CD8-positive, alpha-beta memory T cell (primary cell): ENCODE measurements at regions not wholly inside any gene's neighbourhood (a gene's known extent, or its start where the extent isn't known, plus 50 kb on each side); places are given as distances from the start of the nearest gene placed in this dataset.
"Not testable (repeated sequence)": the region's sequence is repeated elsewhere in the genome, so short reads cannot be mapped to it uniquely, and the experiment has no call there.

Source experiments
- CTCF ChIA-PET: fragments of 350-600 bp; sonication (Branson Sonifier 250); formaldehyde crosslinking; loops from one replicate; lab custom pipeline; 2021; ENCODE audit warnings: antibody characterized with exemption; lab: Charles Lee
- POLR2A ChIA-PET: fragments of 350-600 bp; sonication (Branson Sonifier 250); formaldehyde crosslinking; loops from one replicate; lab custom pipeline; 2021; ENCODE audit warnings: antibody characterized with exemption; lab: Charles Lee
- DNase-seq, 5 donors: peaks; one replicate each; pipeline versions ENCODE4 v3.0.0 to v3.0.0-alpha.2; 2020 to 2022; ENCODE audit warnings: mixed read lengths in 1 of 5
- H3K27ac ChIP-seq: one replicate; pipeline ENCODE4 v1.7.0; 2013; ENCODE audit warnings: low read depth, mild to moderate bottlenecking, low read length, moderate library complexity
- H3K27me3 ChIP-seq: 2 replicates; pipeline ENCODE4 v1.7.0; 2013; ENCODE audit warnings: low read length, mild to moderate bottlenecking; ENCODE audit not compliant: insufficient read depth, poor library complexity, severe bottlenecking
- H3K36me3 ChIP-seq: 2 replicates; pipeline ENCODE4 v1.7.0; 2013; ENCODE audit warnings: mild to moderate bottlenecking, low read length, moderate library complexity; ENCODE audit not compliant: insufficient read depth
- H3K4me1 ChIP-seq: 2 replicates; pipeline ENCODE4 v1.7.0; 2013; ENCODE audit warnings: mild to moderate bottlenecking, low read length, moderate library complexity; ENCODE audit not compliant: insufficient read depth
- H3K4me3 ChIP-seq: 2 replicates; pipeline ENCODE4 v1.7.0; 2013; ENCODE audit warnings: mild to moderate bottlenecking, low read length
- H3K9me3 ChIP-seq: 2 replicates; pipeline ENCODE4 v1.7.0; 2013; ENCODE audit warnings: mild to moderate bottlenecking, low read length
- H3K27ac Mint-ChIP-seq, 8 donors: one replicate each; pipeline ENCODE4 v1.8.0; 2020 to 2021; ENCODE audit warnings: mixed read lengths in 8 of 8, mild to moderate bottlenecking in 6 of 8, inconsistent platforms in 3 of 8, moderate library complexity in 3 of 8
- H3K27me3 Mint-ChIP-seq, 2 donors: one replicate each; pipeline ENCODE4 v1.8.0; 2020 to 2021; ENCODE audit warnings: mixed read lengths in 2 of 2, mild to moderate bottlenecking in 1 of 2, moderate library complexity in 1 of 2
- H3K36me3 Mint-ChIP-seq, 3 donors: one replicate each; pipeline ENCODE4 v1.8.0; 2020 to 2021; ENCODE audit warnings: mixed read lengths in 3 of 3, inconsistent platforms in 1 of 3, mild to moderate bottlenecking in 1 of 3
- H3K4me1 Mint-ChIP-seq, 3 donors: one replicate each; pipeline ENCODE4 v1.8.0; 2020 to 2021; ENCODE audit warnings: mixed read lengths in 3 of 3, inconsistent platforms in 1 of 3, mild to moderate bottlenecking in 1 of 3
- H3K4me3 Mint-ChIP-seq, 7 donors: one replicate each; pipeline ENCODE4 v1.8.0; 2020 to 2021; ENCODE audit warnings: mixed read lengths in 7 of 7, mild to moderate bottlenecking in 6 of 7, moderate library complexity in 4 of 7, inconsistent platforms in 2 of 7
- H3K9me3 Mint-ChIP-seq, 5 donors: one replicate each; pipeline ENCODE4 v1.8.0; 2020 to 2022; ENCODE audit warnings: mixed read lengths in 5 of 5, mild to moderate bottlenecking in 3 of 5, moderate library complexity in 2 of 5, inconsistent platforms in 1 of 5

GRCh38 chr12:131422744-131423143 is 288.1 kb upstream of the SFSWAP start:
- no peaks in the 10 kb centered on the region for H3K36me3 ChIP-seq
- H3K9me3 ChIP-seq: no peaks in the 10 kb centered on the region
- Mint-ChIP-seq H3K4me3 (no peak overlapping the region), H3K27ac (no peak overlapping the region), H3K36me3 (peaks cover 0 to 4% (median 0%) of the 10 kb centered on the region in 3 donors), H3K27me3 (peaks cover 8 to 12% of the 10 kb centered on the region in 2 donors), H3K4me1 (no peaks in the 10 kb centered on the region), H3K9me3 (peaks cover 0 to 24% (median 20%) of the 10 kb centered on the region in 5 donors)
- no peaks in the 10 kb centered on the region for H3K27me3 ChIP-seq
- H3K4me3 ChIP-seq: no peak overlapping the region
- DNase-seq: no peak
- no peak overlapping the region for H3K27ac ChIP-seq
- H3K4me1 ChIP-seq: no peaks in the 10 kb centered on the region
- ChIA-PET CTCF (no interaction called here), POLR2A (no interaction called here)

DNA sequence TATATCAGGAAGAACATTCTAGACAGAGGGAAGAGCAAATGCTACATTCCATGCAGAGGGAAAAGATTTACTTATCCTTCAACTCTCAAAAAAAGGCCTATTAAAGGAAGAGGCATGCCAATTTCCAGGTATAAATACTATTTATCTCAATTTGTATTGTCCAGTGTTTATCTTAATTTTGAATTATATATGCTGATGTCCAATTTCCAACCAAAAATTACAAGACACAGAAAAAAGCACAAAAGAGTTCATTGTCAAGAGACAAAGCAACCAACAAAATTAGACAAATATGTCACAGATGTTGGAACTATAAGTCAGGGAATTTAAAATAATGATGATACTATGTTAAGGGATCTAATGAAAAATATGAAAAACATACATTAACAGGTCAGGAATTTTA is 286.6 kb upstream of the SFSWAP start:
- H3K4me1 ChIP-seq: no peaks in the 10 kb centered on the region
- ChIA-PET CTCF (no interaction called here), POLR2A (no interaction called here)
- H3K9me3 ChIP-seq: no peaks in the 10 kb centered on the region
- H3K9me3 Mint-ChIP-seq: peaks cover 0 to 24% (median 20%) of the 10 kb centered on the region in 5 donors
- H3K4me3 ChIP-seq: no peak overlapping the region
- H3K27me3 Mint-ChIP-seq: peaks cover 8 to 16% of the 10 kb centered on the region in 2 donors
- no peaks in the 10 kb centered on the region for H3K27me3 ChIP-seq
- DNase-seq: no peak
- peaks cover 0 to 4% (median 0%) of the 10 kb centered on the region in 3 donors for H3K36me3 Mint-ChIP-seq
- no peak overlapping the region for H3K4me3 Mint-ChIP-seq
- H3K4me1 Mint-ChIP-seq: no peaks in the 10 kb centered on the region
- no peak overlapping the region for H3K27ac ChIP-seq
- H3K27ac Mint-ChIP-seq: no peak overlapping the region
- no peaks in the 10 kb centered on the region for H3K36me3 ChIP-seq

DNA sequence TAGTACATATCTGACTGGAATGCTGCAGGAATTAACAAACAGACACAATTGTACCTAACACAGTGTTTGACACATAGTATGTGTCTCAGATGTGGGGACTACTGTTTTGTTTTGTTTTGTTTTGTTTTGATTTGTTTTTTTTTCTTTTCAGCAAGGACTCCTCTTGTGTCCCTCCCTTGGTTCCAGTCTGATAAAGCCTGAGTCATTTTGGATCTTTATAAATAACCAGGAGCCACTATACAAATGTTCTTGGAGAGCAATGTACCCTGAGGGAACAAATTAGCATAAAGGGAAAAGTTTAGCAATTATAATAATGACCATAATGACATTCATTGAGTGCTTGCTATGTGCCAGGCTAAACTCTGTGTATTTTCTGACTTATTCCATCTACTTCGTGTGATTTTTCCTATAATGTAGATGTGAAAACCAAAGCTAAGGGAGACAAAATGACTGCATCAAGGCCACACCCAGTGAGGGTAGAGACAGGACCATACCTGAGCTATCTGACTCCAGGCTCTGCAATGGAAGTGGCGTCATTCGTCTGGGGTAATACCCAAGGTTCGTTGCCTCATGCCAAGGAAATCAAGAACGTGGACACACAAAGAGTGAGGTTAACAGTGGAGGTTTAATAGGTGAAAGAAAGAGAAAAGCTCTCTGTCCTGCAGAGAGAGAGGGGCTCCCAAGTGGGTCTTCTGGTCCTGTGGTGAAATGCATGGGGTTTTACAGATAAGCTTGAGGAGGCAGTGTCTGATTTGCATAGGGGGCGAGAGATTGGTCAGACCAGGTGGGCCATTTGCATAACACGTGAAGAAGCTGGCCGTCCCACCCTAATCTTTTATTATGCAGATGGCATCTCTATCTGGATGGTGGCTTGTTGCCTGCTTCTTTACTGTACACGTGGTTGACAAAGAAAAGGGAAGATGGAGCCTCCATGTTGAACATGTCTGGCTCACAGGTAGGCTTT is 285.5 kb upstream of the SFSWAP start:
- peaks cover 0 to 4% (median 0%) of the 10 kb centered on the region in 3 donors for H3K36me3 Mint-ChIP-seq
- peaks cover 12 to 20% of the 10 kb centered on the region in 2 donors for H3K27me3 Mint-ChIP-seq
- CTCF ChIA-PET: no interaction called here
- H3K27me3 ChIP-seq: no peaks in the 10 kb centered on the region
- H3K9me3 ChIP-seq: no peaks in the 10 kb centered on the region
- H3K9me3 Mint-ChIP-seq: peaks cover 0 to 24% (median 20%) of the 10 kb centered on the region in 5 donors
- no peak for DNase-seq
- no peaks in the 10 kb centered on the region for H3K4me1 ChIP-seq
- no peak overlapping the region for H3K4me3 Mint-ChIP-seq
- no peak overlapping the region for H3K27ac Mint-ChIP-seq
- no peak overlapping the region for H3K4me3 ChIP-seq
- no peaks in the 10 kb centered on the region for H3K36me3 ChIP-seq
- H3K4me1 Mint-ChIP-seq: no peaks in the 10 kb centered on the region
- POLR2A ChIA-PET: no interaction called here
- H3K27ac ChIP-seq: no peak overlapping the region

DNA sequence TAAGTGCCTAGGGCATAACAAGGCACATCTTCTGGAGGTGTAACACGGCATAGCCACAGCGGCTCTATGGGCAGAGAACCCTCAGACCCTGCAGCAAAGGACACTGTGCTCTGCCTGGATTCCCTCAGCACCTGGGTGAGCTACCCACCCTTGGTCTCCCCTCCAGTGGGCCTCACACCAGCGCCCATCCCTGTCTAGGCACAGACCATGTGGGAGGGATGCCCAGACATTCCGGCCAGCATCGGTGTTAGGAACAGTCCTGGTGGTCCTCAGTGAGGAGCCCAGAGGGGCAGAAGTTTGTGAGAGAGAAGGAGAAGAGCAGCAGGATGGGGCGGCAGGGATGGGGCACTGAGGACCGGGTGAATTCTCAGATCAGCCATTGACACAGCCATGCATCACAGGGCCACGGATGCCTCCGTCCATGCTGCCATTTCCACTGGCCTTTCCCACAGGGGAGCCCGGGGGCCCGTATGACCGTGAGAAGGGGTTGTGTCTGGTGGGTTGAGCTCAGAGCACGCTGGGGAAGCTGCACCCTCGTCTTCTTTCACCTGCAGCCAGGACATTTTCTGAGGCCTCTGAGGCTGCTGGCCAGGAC is 282.7 kb upstream of the SFSWAP start:
- no peak overlapping the region for H3K27ac Mint-ChIP-seq

DNA sequence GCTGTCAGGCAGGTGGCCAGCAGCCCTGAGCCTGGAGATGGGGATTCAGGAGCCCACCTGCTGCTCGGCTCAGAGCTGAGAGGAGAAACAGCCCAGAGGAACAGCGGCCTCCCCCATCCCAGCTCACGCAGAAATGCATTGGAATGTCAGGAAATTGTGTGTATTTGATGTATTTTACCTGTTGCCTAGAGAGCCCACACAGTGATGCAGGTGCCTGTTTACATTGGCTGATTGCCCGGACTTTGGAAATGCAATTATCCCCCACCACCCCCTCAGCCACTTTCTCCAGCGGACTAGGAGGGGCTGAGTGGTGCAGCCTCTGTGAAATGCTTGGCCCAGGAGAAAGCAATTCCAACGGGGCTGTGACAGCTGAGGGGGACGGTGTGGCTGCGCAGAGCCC is 281.7 kb upstream of the SFSWAP start:
- H3K4me1 Mint-ChIP-seq, H3K9me3 ChIP-seq, H3K36me3 ChIP-seq, H3K4me3 Mint-ChIP-seq, H3K27ac ChIP-seq, H3K4me3 ChIP-seq, CTCF ChIA-PET, POLR2A ChIA-PET, H3K4me1 ChIP-seq, H3K36me3 Mint-ChIP-seq, H3K27ac Mint-ChIP-seq, DNase-seq, H3K27me3 ChIP-seq: not testable (repeated sequence)
- Mint-ChIP-seq H3K27me3 (peaks cover 4 to 15% of the 10 kb centered on the region in 2 donors), H3K9me3 (peaks cover 0 to 15% (median 11%) of the 10 kb centered on the region in 5 donors)

More for the DNA sequence above, 282.7 kb upstream of the SFSWAP start:
- Histone ChIP-seq H3K9me3 (no peaks in the 10 kb centered on the region), H3K4me1 (no peaks in the 10 kb centered on the region), H3K27me3 (no peaks in the 10 kb centered on the region), H3K27ac (no peak overlapping the region), H3K4me3 (no peak overlapping the region), H3K36me3 (no peaks in the 10 kb centered on the region)
- Mint-ChIP-seq H3K9me3 (peaks cover 0 to 22% (median 15%) of the 10 kb centered on the region in 5 donors), H3K4me1 (no peaks in the 10 kb centered on the region), H3K36me3 (peaks cover 0 to 4% (median 0%) of the 10 kb centered on the region in 3 donors), H3K27me3 (peaks cover 4 to 15% of the 10 kb centered on the region in 2 donors), H3K4me3 (no peak overlapping the region)
- CTCF ChIA-PET: no interaction called here
- DNase-seq: no peak
- POLR2A ChIA-PET: no interaction called here

DNA sequence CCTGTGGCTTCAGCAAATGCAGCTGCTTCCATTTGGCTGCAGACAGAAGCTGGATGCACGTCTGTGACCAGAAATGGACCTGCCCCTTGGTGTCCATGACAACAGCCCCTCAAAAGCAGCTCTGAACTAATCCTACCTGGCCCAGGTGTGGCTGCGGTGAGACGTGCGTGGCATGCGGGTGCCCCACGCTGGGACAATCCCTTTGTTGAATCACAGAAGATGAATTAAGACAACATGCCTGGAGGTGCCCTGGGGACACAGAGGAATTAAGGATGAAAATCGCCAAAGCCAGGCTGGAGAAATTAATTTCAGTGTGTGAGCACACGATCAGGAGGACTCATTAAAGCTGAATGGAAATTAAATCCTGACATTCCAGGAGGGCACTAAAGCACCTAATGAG is 281.2 kb upstream of the SFSWAP start:
- H3K4me1 Mint-ChIP-seq, H3K36me3 Mint-ChIP-seq, H3K9me3 ChIP-seq, DNase-seq, H3K27me3 ChIP-seq, H3K27ac Mint-ChIP-seq, CTCF ChIA-PET, H3K4me3 Mint-ChIP-seq, H3K9me3 Mint-ChIP-seq, H3K4me3 ChIP-seq, H3K4me1 ChIP-seq, POLR2A ChIA-PET, H3K36me3 ChIP-seq, H3K27ac ChIP-seq: not testable (repeated sequence)
- H3K27me3 Mint-ChIP-seq: peaks cover 5 to 19% of the 10 kb centered on the region in 2 donors

DNA sequence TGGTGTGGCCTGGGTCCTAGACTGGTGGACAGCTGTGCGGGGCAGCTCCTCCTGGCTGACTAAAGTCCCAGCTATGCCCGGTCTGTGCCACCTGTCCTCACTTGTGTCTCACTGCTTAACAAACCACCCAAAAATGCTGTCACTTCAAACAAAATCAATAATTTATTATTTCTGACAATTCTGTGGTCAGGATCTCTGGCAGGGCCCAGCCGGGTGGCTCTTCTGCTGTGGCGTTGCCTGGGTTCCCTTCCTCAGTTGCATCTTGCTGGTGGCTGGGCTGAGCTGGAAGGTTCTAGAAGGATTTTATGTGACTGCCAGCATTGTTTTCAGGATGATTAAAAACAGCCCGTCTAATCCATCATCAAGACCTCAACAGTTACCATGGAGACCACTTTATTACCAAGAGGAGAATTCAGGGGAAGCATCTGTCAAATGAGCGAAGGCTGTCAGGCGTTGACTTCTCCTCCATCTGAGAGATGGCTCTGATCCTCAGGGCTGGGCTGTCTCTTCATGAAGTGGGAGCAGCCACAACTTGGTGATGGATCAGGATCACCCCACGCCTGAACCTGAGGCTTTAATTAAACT is 280.6 kb upstream of the SFSWAP start:
- Histone ChIP-seq H3K36me3 (no peaks in the 10 kb centered on the region), H3K27ac (no peak overlapping the region), H3K4me3 (no peak overlapping the region), H3K4me1 (no peaks in the 10 kb centered on the region), H3K9me3 (no peaks in the 10 kb centered on the region), H3K27me3 (no peaks in the 10 kb centered on the region)
- POLR2A ChIA-PET: no interaction called here
- Mint-ChIP-seq H3K9me3 (peaks cover 0 to 7% (median 4%) of the 10 kb centered on the region in 5 donors), H3K27ac (no peak overlapping the region), H3K27me3 (peaks cover 6 to 25% of the 10 kb centered on the region in 2 donors), H3K4me3 (no peak overlapping the region), H3K4me1 (no peaks in the 10 kb centered on the region), H3K36me3 (peaks cover 0 to 4% (median 0%) of the 10 kb centered on the region in 3 donors)
- DNase-seq: no peak
- CTCF ChIA-PET: no interaction called here

GRCh38 chr12:131431126-131431655 is 279.7 kb upstream of the SFSWAP start:
- POLR2A ChIA-PET, H3K27me3 ChIP-seq, H3K4me1 ChIP-seq, H3K36me3 ChIP-seq, H3K27ac Mint-ChIP-seq, DNase-seq, H3K4me1 Mint-ChIP-seq, H3K9me3 Mint-ChIP-seq, H3K27ac ChIP-seq, H3K9me3 ChIP-seq, H3K36me3 Mint-ChIP-seq, H3K4me3 ChIP-seq, H3K4me3 Mint-ChIP-seq, CTCF ChIA-PET: not testable (repeated sequence)
- H3K27me3 Mint-ChIP-seq: peaks cover 8 to 31% of the 10 kb centered on the region in 2 donors
